Activated gamma-delta T cell treated with anti-CD3 and anti-CD28 coated beads, Interleukin-2, amount 50 U/mL, for 16 hours (primary cell): ENCODE measurements at regions not wholly inside any gene's neighbourhood (a gene's known extent, or its start where the extent isn't known, plus 50 kb on each side); places are given as distances from the start of the nearest gene placed in this dataset.

Experiments used
- DNase-seq: peaks from one replicate; pipeline ENCODE4 v3.0.0-alpha.2; 2020; ENCODE audit warnings: low read depth

- DNase-seq = no peak
Observed at GRCh38 chr3:14307656-14308302, 94.6 kb upstream of the SLC6A6 start.

- DNase-seq = no peak
Observed at GRCh38 chr3:14311729-14312128, 90.7 kb upstream of the SLC6A6 start.

- DNase-seq = no peak
Observed at GRCh38 chr3:14312375-14312774, 90.0 kb upstream of the SLC6A6 start.

GRCh38 chr3:14317057-14317553, 85.3 kb upstream of the SLC6A6 start:
- DNase-seq = no peak

GRCh38 chr3:14318646-14319045, 83.8 kb upstream of the SLC6A6 start:
- DNase-seq = no peak

- no peak for DNase-seq
Observed at GRCh38 chr3:14319654-14320182, 82.7 kb upstream of the SLC6A6 start.

- DNase-seq = no peak
Observed at GRCh38 chr3:14320219-14320618, 82.2 kb upstream of the SLC6A6 start.

- DNase-seq = no peak
Observed at GRCh38 chr3:14322001-14322400, 80.4 kb upstream of the SLC6A6 start.

- DNase-seq = no peak
Observed at GRCh38 chr3:14322667-14323295, 79.6 kb upstream of the SLC6A6 start.

GRCh38 chr3:14323401-14324223, 78.8 kb upstream of the SLC6A6 start:
- no peak for DNase-seq

GRCh38 chr3:14324224-14324944, 78.0 kb upstream of the SLC6A6 start:
- DNase-seq = no peak

- DNase-seq = no peak
Observed at GRCh38 chr3:14328422-14328821, 74.0 kb upstream of the SLC6A6 start.

GRCh38 chr3:14329116-14329830, 73.1 kb upstream of the SLC6A6 start:
- no peak for DNase-seq

- DNase-seq = no peak
Observed at GRCh38 chr3:14329842-14330241, 72.6 kb upstream of the SLC6A6 start.

GRCh38 chr3:14330508-14330907, 71.9 kb upstream of the SLC6A6 start:
- no peak for DNase-seq

- DNase-seq = no peak
Observed at GRCh38 chr3:14331251-14331650, 71.2 kb upstream of the SLC6A6 start.

GRCh38 chr3:14332392-14332791, 70.0 kb upstream of the SLC6A6 start:
- DNase-seq = no peak

GRCh38 chr3:14333215-14333614, 69.2 kb upstream of the SLC6A6 start:
- no peak for DNase-seq

- DNase-seq = no peak
Observed at GRCh38 chr3:14333621-14334020, 68.8 kb upstream of the SLC6A6 start.

GRCh38 chr3:14334136-14334535, 68.3 kb upstream of the SLC6A6 start:
- no peak for DNase-seq

- no peak for DNase-seq
Observed at GRCh38 chr3:14334936-14335335, 67.5 kb upstream of the SLC6A6 start.
